Brain microvascular endothelial cell (primary cell): ENCODE measurements at regions not wholly inside any gene's neighbourhood (a gene's known extent, or its start where the extent isn't known, plus 50 kb on each side); places are given as distances from the start of the nearest gene placed in this dataset.

Experiments used
- DNase-seq: peaks from one replicate; pipeline ENCODE4 v3.0.0-alpha.2; 2020
- H3K27ac ChIP-seq: fragments of 250-450 bp; sonication (Bioruptor Pico); 2 replicates; pipeline ENCODE4 v1.5.1; 2020; ENCODE audit warnings: mild to moderate bottlenecking, moderate library complexity
- H3K27me3 ChIP-seq: fragments of 250-450 bp; sonication (Bioruptor Pico); replicated peaks from 2 replicates; pipeline ENCODE4 v1.5.1; 2020; ENCODE audit warnings: mild to moderate bottlenecking
- H3K36me3 ChIP-seq: fragments of 250-450 bp; sonication (Bioruptor Pico); replicated peaks from 2 replicates; pipeline ENCODE4 v1.5.1; 2020; ENCODE audit warnings: mild to moderate bottlenecking
- H3K4me3 ChIP-seq: 2 replicates; pipeline ENCODE4 v1.5.1; 2011; ENCODE audit warnings: low read depth, mild to moderate bottlenecking, control low read depth, low read length, moderate library complexity
- in situ Hi-C: cut with HindIII; loops from 2 replicates; pipeline ENCODE4 v1.10.0; 2017; ENCODE audit warnings: low sequenced_read_pairs, low pct_ligation_motif_present
- TF ChIP-seq, protein P1 (sequence below): IDR thresholded peaks from 2 replicates; pipeline ENCODE4 v1.5.1; 2011; ENCODE audit warnings: low read depth, mild to moderate bottlenecking, moderate library complexity, low read length, control low read depth, inconsistent platforms; ENCODE audit errors: missing control alignments

DNA sequence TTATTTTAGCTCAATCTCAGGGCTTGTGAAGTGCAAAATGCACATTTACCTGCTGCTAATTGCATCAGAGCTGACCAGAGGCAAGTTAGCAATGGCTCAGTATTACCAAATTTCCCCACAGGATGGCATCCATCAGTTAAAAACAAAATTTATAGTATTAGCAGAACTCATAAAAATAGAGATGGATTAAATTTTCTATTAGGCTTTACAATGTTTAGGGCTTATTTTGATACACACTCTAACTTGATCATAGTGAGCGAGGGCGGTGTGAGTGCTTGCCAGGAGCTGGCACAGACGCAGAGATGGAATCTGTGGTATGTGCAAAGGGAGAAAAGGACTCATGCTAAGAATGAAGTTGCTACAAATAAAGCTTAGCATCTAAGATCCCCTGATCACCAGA lies 241.0 kb downstream of the NSUN3 start:
- Histone ChIP-seq H3K36me3 (no peaks in the 10 kb centered on the region), H3K27me3 (no peaks in the 10 kb centered on the region), H3K4me3 (no peak overlapping the region), H3K27ac (no peak overlapping the region)
- in situ Hi-C loops = no loop called here
- DNase-seq = no peak
- TF ChIP-seq, protein P1, sequence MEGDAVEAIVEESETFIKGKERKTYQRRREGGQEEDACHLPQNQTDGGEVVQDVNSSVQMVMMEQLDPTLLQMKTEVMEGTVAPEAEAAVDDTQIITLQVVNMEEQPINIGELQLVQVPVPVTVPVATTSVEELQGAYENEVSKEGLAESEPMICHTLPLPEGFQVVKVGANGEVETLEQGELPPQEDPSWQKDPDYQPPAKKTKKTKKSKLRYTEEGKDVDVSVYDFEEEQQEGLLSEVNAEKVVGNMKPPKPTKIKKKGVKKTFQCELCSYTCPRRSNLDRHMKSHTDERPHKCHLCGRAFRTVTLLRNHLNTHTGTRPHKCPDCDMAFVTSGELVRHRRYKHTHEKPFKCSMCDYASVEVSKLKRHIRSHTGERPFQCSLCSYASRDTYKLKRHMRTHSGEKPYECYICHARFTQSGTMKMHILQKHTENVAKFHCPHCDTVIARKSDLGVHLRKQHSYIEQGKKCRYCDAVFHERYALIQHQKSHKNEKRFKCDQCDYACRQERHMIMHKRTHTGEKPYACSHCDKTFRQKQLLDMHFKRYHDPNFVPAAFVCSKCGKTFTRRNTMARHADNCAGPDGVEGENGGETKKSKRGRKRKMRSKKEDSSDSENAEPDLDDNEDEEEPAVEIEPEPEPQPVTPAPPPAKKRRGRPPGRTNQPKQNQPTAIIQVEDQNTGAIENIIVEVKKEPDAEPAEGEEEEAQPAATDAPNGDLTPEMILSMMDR = peak; percentile 22

DNA sequence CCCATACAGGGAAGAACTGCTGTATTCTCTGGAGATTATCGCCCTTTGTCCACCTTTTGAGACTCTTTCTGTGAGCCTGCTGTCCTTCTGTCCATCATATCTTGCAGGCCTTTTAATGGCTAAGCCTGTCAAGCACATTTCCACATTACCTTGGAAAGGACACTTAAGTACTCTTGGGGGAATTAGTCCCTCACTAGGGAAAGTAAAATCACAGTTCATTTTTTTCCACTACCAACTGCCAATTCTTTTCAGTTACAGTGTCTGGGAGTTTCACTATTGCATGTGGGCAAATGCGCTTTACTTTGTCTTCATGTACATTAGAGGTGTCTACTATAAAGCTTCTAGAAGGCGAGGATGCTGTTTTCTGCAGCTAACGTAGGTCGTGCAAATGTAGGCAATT lies 242.1 kb downstream of the NSUN3 start:
- in situ Hi-C loops = no loop called here
- Histone ChIP-seq H3K4me3 (no peak overlapping the region), H3K36me3 (no peaks in the 10 kb centered on the region), H3K27me3 (no peaks in the 10 kb centered on the region), H3K27ac (no peak overlapping the region)
- DNase-seq = no peak
- TF ChIP-seq, protein P1 = no peak

DNA sequence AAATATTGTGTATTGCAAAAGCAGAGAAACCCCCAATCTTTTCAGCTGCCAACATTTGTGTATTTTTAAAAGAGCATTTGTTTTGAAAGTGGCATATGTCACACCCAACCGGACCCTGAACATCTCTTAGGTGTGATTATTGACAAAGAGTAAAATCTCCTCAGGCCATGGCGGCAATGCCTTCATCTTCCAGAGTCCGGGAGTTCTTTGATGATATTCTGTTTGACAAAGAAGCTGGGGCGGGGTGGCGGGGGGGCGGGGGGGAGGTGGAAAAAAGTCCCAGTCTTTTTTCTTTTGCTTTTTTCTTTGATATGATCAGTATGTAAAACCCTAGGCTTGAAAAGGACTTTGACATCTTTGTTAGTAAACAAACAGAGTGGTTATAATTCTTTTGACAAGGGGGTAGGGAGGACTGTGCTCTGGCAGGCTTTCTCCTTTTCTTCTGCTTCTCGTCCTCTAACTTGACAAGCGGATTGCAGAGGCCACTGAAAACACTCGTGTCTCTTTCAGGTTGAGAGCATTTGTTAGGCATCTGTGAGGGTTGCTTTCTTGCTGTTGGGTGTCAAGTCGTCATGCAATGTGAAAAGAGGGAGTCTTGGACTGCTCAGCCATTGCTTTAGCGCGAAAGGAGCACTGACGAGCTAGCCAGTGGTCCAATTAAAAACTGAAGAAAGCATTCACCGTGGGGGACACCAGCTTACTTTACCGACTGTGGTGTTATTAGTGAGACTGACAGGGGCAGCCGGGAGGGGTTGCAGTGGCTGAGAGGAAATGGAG lies 243.2 kb downstream of the NSUN3 start:
- H3K27me3 ChIP-seq = no peaks in the 10 kb centered on the region
- in situ Hi-C loops = no loop called here
- H3K27ac ChIP-seq = no peak overlapping the region
- H3K36me3 ChIP-seq = no peaks in the 10 kb centered on the region
- TF ChIP-seq, protein P1 = no peak
- no peak for DNase-seq
- no peak overlapping the region for H3K4me3 ChIP-seq

DNA sequence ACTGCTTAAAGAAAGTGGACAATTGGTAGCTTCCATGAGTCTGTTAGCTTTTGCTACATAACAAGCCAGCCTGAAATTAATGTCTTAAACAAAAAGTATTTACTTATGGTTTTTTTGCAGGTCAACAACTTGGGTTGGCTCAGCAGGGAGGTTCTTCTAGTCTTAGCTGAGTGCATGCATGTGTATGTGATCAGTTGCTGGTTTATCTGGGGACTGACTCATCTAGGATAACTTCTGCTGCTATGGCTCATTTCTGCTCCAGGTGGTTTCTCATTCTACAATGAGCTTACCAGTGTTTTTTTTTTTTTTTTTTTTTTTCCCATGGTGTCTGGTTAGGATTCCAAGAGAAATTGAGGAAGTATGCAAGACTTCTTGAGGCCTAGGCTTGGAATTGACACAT lies 244.7 kb downstream of the NSUN3 start:
- Histone ChIP-seq H3K36me3 (no peaks in the 10 kb centered on the region), H3K4me3 (no peak overlapping the region), H3K27ac (no peak overlapping the region), H3K27me3 (no peaks in the 10 kb centered on the region)
- no peak for DNase-seq
- in situ Hi-C loops = no loop called here
- TF ChIP-seq, protein P1 = no peak

DNA sequence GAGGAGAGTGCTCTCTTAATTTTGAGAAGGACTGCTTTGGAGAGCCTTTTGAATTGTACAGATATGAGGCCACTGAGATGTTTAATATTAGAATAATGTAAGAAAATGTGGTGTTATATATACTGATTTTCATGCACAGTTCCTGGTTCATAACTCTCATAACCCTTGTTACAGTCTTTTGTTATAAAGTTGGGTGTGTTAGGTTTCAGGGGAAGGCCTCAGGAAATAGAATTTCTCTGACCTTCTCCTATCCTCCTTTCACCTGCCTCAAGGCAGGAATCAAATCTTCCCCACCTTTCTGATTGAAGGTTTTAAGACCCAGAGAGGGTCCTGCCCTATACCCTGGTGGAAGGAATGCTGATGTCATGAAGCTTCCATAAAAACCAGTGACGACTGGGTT lies 245.9 kb downstream of the NSUN3 start:
- Histone ChIP-seq H3K27ac (no peak overlapping the region), H3K27me3 (no peaks in the 10 kb centered on the region), H3K36me3 (no peaks in the 10 kb centered on the region), H3K4me3 (no peak overlapping the region)
- DNase-seq = no peak
- in situ Hi-C loops = no loop called here
- TF ChIP-seq, protein P1 = no peak
